ENCODE measurements at regions not wholly inside any gene's neighbourhood (a gene's known extent, or its start where the extent isn't known, plus 50 kb on each side); places are given as distances from the start of the nearest gene placed in this dataset.

DNA sequence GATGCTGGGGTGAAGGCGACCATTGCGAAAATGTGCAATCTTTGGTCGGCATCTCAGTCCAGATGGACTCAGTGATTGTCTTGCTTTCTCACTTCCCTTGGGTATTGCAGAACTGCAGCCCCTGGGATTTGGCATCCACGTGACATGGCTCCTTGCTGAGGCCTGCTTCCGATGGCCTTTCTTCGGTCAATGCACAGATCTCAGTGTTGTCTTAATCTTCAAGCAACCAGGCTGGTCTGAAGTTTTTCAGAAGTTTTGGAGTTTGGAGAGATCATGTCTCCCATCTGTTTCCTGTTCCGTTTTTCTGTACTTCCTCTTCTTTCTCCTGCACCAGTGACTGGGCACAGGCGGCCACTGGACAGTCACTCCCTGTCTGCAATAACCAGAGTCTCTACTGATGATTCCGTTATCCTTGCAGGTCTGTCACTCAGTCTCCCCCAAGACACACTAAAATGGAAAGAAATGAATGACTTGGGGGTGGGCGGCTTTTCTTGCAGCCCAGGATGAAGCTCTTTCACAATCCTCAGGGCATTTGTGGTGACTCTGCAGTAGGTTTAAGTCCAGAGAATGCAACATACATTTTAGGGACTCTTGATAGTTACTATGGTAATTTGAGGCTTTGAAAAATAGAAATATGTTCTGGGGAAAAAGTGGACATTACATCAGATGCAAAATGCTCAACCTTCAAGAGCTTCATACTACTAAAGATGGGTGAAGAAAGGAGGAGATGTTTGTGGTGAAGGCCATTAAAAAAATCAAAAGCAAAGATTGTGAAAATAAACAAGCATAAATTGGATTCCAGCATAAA lies 106.3 kb upstream of the ZFHX3 start:
- no peak for DNase-seq (ENCODE audit: low read depth)

DNA sequence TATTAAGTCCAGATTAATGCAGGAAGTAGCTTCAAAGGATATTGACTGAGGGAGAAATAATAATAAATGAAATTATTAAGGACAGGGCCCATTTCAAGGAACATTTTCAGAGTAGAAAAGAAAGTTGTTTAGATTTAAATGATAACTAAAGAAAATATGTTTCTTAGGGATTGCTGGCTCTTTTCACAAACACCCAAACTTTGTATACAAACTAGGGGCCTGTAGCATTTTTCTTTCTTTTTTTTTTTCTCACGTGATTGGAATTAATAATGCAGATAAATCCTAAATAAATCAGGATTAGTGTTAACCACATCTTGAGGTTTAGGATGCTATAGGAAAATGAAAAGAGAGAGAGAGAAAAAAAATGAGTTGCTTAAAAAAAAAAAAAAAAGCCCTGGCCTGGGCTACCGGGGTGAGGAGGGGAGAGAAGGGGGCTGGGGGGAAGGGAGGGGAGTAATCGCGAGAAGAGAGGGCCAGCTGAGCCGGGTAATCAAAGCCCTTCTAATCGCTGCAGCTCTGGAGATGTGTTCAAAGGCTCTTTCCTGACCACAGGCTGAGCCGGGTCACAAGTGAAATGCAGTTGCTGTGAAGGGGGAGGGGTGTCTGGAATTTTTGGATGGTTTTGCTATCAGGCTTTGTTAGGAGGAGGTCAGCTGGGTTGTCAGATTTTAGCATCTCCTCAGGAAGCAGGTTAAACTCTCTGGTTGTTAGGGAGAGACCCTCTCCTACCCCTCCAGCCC lies 104.6 kb upstream of the ZFHX3 start:
- no peak for DNase-seq (ENCODE audit: low read depth)

DNA sequence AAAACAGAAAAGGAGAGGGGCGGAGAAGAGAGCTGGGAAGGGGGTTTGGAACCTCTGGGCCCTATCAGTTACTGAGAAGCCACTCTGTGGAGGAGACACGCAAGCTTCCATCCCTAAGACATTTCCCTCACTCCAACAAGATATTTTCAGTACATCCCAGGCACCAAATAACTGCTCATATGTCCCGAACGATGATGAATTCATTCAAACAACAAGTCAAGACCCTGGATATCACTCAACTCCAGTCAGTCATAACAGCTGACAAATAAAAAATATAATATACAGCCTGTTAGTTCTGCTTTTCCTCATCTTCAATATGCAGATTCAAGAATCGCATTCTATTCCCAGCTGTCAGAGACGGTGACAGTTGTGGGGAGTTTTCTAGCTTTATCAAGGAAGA lies 104.0 kb upstream of the ZFHX3 start:
- DNase-seq (ENCODE audit: low read depth) = no peak

DNA sequence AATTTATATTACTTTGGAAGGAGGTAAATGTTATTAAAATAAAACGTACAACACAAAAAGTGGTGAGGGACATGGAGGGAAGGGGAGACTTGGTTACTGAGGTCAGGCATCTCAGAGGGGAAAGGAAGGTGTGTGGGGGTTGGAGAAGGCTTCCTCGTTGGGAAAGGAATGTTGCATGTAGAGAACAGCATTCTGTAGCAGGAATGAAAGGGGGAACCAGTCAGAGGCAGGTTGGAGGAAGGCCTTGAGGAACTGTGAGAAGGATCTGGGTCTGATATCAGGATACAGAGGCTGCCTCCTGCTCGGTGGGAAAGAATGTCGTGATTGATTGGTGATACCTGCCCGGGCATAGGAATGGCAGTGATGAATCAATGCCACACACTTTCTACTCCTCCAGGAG lies 103.3 kb upstream of the ZFHX3 start:
- no peak for DNase-seq (ENCODE audit: low read depth)

DNA sequence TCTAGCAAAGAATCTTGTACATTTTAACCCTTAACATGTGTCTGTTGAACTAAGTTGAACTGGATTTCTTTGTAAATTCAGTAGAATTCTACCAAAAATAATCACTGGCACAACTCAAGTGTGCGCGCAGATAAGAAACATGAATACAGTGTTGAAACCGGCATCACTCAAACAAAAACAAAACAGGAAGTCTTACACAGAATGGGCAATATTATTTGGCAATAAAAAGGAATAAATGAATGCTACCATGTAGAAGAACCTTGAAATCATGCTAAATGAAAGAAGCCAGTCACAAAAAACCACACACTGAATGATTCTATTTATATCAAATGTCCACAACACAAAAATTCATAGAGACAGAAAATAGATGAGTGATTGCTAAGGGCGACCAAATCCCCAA lies 102.9 kb upstream of the ZFHX3 start:
- no peak for DNase-seq (ENCODE audit: low read depth)

DNA sequence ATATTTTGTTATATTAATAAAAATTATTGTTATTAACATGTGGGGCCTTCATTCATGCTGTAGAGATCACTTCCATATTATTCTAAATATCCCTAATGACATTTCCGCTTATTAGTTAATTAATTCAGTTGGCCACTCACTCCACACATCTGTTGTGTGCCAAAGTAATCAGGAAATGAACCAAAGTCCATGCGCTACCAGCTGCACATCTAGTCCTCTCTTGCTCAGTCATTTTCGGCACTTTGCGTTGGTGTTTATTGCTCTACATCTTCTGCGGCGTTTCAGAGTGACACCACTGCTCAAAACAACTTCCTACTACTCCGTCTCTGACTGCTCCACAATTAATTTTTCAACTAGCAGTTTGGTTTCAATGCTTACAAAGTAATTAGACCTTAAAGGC lies 101.4 kb upstream of the ZFHX3 start:
- peak; percentile 2 for DNase-seq (ENCODE audit: low read depth)

DNA sequence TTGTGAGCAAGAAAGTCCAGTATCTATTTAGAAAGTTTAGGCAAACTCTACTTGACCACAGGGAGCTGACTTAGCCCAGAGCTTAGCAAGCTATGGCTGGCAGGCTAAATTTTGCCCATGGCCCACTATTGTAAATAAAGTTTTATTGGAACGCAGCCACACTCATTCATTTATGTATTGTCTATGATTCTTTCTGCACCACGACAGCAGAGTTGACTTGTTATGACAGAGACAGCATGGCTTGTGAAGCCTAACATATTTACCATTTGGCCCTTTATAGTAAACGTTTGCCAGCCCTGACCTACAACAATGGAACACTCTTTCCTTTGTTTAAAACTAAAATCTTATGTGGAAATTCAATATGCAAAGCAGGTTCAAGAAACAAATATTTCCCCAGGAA lies 100.0 kb upstream of the ZFHX3 start:
- DNase-seq (ENCODE audit: low read depth) = no peak

DNA sequence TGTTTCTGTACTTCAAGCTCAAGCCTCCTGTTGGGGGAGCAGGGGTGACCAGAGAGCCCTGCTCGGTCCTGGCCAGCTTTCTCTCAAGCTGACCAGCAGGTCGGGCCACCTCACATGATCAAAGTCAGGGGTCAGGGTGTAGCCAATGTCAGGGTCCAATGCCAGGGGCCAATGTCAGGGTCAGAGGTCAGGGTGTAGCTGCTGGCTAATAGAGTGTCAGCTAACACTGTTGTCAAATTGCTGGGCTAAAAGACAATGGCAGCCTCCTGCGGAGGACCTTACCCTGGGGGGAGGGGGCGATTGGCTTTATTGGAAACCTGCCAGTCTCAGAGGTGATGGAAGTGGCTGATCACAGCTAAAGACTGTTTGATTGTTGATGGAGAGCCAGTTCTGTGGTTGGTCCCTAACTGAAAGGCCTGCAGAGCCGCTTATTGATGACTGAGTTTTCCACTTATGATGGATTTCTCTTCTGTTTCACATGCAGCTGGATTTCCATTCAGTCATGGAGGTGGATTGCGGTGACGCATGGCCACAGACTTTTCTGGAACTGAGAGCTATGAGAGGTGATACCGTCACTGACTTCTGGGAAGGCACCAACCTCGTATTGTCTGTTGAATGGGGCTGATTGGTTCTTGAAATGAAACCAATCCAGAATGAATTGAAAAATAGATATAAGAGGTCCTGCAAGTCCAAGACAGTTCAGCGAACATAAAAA lies 97.4 kb upstream of the ZFHX3 start:
- no peak for DNase-seq (ENCODE audit: low read depth)

DNA sequence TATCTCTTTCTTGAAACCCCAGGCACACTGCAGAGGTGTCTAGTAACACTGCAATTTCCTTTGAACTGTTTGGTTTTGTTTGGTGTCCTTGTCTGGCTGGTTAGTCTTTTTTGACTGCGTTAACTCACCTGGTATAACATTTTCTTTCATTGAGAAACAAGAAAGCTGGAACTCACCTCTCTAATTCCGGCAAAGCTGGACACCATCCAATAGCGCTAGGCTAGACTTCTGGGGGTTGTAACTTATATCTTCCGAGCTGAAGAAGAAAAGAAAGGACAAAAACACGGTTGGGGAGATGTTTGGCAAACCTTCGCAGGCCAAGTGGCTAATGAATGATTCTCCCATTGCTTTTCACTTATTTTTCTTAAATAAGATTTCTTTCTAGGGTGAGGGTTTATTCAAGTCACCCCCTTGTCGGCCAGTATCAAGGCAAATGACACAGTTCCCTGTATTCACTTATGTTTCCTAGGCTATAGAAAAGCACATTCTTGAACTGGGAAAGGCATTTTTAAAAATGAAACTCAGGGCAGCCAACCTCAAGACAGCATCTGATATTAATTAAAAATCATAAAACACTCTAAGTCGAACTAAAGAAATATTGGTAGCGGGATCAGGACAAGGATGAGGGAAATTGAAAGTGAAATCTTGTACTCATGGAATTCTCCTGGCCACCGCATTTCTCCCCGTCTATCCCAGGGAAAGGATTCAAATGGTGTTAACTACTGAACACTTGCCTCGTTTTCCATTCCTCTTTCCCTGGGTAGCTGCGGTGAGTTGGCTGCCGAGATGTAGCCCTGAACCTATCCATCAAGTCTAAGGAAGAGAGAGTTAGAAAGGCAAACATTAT lies 95.9 kb upstream of the ZFHX3 start:
- DNase-seq (ENCODE audit: low read depth) = no peak

DNA sequence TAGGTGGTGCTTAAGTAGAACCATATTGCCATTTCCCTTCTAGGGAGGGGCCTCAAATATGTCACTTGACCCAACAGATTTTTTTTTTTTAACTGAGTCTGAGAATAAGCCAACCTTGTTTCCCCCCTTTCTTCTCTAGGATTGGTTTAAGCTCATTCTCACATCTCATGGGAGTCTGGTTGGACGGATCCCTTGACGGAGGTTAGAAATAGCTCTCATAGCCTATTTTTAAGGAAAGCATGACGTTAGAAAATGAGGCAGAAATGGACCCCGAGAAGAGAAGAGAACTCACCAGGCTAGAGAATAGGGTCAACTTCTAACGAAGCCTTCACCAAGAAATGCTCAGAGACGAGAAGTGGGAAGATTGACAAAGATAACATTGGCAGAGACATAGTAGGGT lies 95.1 kb upstream of the ZFHX3 start:
- no peak for DNase-seq (ENCODE audit: low read depth)

DNA sequence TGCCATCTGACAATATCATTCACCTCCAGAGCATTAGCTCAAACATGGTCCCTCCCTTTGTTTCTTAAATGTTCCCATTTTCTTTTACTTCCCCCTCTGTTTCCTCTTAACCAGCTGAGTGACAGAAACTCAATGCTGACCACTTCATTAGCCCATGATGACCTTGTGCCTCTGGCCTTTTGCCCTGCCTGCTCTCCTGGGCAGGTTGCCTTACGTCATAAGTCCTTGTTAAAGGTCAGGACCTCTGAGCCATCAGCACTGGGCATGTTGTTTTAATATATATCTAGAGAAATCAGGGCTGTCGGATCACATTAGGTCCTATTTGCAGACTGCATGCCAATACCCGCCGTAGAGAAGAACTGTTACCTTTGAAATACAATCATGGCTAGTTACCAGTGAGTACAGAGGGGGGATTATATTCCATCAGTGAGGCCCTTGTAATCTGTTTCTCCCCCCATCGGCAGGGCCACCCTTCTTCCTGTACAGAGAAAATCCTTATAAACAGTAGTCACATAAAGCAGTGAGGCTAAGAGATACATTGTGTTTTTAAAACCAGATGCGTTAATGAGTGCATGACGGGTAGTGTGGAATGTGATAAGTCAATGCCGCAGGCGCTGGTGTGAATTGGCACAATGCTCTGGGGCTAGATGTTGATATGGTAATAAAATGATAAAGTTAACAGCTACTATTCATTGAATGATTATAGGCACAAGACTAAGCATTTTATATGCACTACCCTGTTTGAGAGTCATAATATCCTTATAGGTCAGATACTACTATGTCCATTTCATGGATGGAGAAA lies 94.3 kb upstream of the ZFHX3 start:
- no peak for DNase-seq (ENCODE audit: low read depth)

DNA sequence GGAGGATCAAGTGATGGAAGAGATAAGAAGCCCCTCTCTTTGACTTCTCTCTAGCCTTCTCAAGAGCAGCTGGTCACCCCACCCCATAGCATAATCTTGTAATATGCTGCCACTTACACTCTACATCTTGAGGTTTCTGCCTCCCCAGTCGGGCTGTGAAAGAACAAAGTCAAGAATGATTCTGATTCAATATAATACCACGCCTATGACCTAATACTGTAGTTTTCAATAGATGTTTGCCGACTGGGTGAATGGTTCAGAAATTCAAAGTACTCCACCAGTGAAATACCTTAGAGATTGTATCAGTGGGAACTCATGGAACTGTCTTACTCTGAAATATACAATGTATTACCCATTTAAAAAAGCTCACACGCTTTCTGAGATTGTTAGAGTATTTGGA lies 93.0 kb upstream of the ZFHX3 start:
- no peak for DNase-seq (ENCODE audit: low read depth)

DNA sequence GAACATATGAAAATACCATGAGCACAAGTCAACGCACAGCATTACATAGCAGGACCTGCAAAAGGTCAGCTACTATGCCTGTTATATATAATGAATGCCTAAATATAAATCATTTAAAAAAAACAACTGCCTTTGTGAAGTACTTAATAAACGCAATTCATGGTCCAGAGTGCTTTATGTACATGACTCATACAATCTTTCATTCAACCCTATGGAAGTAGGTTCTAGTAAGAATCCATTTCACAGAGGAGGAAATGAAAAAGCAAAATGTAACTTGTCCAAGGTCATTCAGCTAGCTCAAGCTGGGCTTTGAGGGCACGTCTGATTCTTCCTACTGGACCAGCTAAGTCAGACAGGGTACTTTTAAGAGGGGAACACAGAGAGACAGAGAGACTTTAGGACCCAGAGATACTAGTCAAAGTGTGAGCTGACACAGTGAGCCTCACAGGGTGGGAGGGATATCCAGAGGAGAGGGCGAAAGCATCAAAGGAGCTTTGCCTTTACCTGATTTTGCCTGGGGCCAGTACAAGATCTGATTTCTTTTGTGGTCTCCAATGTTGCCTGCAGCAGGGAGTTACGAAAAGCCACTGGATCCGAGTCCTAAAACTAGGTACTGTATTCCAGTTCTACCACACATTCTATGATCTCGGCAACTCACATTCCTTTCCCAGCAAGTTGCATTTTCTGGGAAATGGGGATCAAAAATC lies 83.4 kb upstream of the ZFHX3 start:
- peak; percentile 21 for DNase-seq (ENCODE audit: low read depth)

DNA sequence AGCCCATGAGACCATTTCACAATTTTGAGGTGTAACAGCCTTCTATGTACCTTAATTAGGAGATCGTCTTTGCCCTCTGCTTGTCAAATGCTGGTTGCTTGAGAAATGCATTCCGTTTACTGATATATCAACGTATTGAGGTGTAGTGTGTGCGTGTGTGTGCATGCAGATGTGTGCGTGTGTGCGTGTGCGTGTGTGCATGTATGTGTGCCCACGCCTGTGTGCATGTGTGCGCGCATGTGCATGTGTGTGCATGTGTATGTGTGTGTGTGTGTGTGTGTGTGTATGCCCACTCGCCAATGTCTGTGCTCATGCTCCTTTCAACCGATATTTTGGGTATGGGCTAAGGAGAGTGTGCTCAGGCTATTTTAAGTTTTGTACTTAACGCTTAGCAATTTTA lies 81.5 kb upstream of the ZFHX3 start:
- DNase-seq (ENCODE audit: low read depth) = no peak

DNA sequence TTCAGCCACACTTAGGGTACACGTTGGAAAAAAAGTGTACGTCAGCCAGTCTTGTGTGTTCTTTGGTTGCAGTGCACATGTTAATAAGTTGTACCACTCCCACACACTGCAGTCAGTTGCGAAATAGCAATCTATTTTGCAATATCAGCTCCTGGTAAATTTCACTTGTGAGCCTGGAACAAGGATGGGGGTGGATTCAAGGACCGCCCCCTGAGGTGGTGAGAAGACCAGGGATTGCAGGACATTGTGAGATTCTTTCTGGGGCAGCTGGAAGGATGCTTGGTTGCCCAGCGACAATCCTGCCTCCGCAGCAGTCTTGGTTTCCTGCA lies 78.6 kb upstream of the ZFHX3 start:
- DNase-seq (ENCODE audit: low read depth) = peak; percentile 94

DNA sequence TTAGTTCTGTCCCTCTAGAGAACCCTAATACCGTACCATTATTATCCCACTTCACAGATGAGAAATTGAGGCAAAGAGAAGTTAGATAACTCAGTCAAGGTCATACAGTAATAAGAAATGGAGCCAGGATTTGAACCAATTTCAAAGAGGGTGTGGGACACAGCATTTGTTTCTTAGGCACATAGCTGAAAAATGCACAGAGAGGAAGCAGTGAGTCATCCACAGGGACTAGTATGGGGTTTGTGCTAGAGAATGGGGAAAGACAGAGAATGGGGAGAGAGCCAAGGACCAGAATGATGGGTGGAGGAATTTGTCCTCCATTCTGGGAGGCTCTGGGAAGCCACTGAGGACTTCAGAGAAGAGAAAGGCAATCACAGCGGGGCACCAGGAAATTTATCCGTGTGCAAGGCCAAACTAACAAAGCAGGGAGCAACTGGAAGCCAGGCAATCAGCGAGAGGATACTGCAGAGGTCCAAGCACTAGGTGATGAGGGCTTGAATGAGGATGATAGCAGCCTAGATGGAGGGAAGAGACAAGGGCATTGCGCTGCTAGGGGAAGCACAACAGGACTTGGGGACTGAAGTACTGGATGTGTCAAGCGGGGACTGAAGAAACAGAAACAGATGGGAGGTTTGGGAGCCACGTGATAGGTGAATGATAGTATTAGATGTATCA lies 78.1 kb upstream of the ZFHX3 start:
- peak; percentile 55 for DNase-seq (ENCODE audit: low read depth)

DNA sequence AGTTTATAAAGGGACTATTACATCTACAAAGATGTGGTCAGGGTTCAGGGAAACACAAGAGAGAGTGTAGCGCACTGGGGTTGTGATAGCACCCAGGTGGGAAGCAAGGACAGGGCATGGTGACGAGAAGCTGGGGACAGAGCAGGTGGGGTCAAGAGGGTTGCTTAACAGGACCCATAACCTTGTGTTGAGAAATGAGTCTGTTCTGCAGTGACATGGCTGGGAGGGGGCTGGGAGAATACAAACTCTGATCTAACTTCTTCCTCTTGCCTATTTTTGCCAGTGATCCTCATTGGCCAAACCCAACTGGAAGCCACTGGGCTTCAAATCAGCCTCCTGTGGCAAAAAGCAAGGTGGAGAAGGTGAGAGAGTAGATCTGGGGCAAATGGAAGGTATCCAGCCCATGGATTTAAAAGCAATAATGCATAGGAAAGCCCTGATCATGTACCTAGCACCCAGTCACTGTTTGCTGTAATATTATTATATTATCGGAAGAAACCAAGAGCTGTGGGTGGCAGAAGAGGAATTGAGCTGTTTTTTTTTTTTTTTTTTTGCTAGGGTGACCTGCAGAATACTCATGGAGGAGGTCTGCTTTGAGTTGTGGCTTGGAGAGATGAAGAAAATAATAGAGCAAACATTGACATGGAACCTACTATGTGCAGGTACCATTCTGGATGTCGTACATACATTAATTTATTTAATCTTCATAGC lies 76.9 kb upstream of the ZFHX3 start:
- no peak for DNase-seq (ENCODE audit: low read depth)

DNA sequence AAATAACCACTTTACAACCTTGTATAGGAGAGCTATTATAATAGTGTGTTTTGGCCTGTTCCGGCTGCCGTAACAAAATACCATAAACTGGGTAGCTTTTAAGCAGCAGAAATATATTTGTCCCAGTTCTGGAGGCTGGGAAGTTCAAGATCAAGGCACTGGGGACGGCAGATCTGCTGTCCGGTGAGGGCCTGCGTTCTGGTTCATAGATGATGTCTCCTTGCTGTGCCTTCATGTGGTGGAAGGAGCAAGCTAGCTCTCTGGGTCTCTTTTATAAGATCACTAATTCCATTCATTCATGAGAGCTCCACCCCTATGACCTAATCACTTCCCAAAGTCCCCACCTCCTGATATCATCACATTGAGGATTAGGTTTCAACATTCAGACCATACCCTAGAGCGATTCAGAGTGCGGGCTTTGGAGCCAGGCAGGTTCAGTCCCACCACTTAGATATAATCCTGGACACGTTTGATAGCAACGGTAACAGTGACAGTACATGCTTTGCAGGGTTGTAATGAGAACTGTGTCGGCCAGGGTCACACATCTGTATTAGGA lies 76.2 kb upstream of the ZFHX3 start:
- no peak for DNase-seq (ENCODE audit: low read depth)

All from renal cortical epithelial cell (primary cell).